Activated CD4-positive, alpha-beta T cell treated with anti-CD3 and anti-CD28 coated beads, Interleukin-2, amount 10 ng/mL, durations not matched to agents 7 days and 5 days (primary cell): ENCODE measurements at regions not wholly inside any gene's neighbourhood (a gene's known extent, or its start where the extent isn't known, plus 50 kb on each side); places are given as distances from the start of the nearest gene placed in this dataset.

Experiments used
- CTCF ChIA-PET: fragments of 350-600 bp; sonication (Branson Sonifier 250); formaldehyde crosslinking; loops from one replicate; lab custom pipeline; 2021; ENCODE audit warnings: antibody characterized with exemption; lab: Charles Lee
- POLR2A ChIA-PET: fragments of 350-600 bp; sonication (Branson Sonifier 250); formaldehyde crosslinking; loops from one replicate; lab custom pipeline; 2021; ENCODE audit warnings: antibody characterized with exemption; lab: Charles Lee
- DNase-seq: peaks from one replicate; pipeline ENCODE4 v3.0.0-alpha.2; 2020
- H3K27ac Mint-ChIP-seq: one replicate; pipeline ENCODE4 v1.8.0; 2021; ENCODE audit warnings: mild to moderate bottlenecking, moderate library complexity, mixed read lengths
- H3K27me3 Mint-ChIP-seq: one replicate; pipeline ENCODE4 v1.8.0; 2021; ENCODE audit warnings: mixed read lengths
- H3K36me3 Mint-ChIP-seq: one replicate; pipeline ENCODE4 v1.8.0; 2021; ENCODE audit warnings: low read depth, mixed read lengths
- H3K4me1 Mint-ChIP-seq: one replicate; pipeline ENCODE4 v1.8.0; 2021; ENCODE audit warnings: mixed read lengths
- H3K4me3 Mint-ChIP-seq: one replicate; pipeline ENCODE4 v1.8.0; 2021; ENCODE audit warnings: mild to moderate bottlenecking, moderate library complexity, mixed read lengths
- H3K9me3 Mint-ChIP-seq: one replicate; pipeline ENCODE4 v1.8.0; 2021; ENCODE audit warnings: mixed read lengths

DNA sequence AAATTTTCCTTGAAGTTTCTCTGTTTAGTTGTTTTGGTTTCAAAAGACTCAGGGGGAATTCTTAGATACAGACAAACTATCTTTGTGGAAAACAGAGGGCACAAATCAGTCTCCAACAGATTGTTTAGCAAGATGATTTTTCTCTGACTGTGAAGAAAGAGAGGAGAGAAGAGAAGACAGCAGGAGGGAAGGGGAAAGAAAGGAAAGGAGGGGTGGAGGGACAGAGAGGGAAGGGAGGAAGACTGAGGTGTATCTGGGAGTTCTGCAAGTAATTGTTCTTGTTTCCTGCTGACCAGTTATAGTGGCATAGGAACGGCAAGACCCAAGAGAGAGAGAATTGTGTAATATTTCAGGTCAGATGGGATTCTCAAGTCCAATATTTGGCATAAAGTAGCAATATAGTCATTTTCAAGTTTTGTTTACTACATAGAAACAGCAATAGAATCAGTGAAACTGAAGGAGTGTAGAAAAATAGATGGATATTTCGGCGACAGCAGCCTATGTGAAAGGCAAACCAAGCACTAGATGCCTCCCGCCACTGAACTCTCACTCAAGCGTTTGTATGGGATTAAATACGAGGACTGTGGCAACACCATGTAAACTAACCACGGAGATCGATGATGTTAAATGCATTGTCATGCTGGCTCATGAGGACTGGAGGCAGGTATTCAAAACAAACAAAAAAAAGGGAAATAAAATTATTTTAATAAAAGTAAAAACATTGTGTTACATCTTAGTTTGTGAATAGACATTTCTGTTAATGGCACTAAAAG lies 342.5 kb downstream of the SLC16A7 start:
- DNase-seq: no peak
- Mint-ChIP-seq H3K27ac (no peak overlapping the region), H3K4me3 (no peak overlapping the region), H3K27me3 (no peaks in the 10 kb centered on the region), H3K9me3 (no peaks in the 10 kb centered on the region), H3K36me3 (no peaks in the 10 kb centered on the region), H3K4me1 (no peaks in the 10 kb centered on the region)
- ChIA-PET CTCF (no interaction called here), POLR2A (no interaction called here)

DNA sequence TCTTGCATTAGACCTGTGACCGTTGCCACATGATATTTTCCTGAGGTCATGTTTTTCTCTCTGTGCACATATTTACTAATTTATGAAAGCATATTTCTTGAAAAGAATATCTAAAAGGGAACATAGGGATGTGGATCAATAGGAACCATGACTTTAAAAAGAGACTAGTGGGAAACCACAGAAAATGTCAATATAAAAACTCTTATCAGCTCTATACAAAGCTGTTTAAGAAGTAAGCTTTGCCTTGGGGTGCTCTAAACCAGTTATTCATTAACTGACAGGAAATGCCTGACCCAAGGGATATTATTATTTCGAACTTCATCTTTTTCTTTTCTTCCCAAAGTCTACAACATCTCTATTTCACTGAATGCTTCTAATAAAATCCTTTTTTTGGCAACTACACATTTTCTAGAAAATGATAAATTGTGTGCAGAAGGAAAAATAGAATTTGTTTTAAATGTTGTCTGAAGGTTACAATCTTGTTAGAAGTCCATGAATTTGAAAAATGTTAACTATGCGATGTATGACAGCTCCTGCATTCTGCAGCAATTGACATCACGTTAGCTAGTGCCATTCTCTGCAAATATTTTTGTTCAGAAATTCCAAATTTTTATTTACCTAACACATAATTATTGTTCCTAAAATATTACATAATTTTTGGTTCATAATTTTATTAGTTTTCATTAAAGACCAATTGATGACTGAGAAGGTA lies 345.0 kb downstream of the SLC16A7 start:
- no peaks in the 10 kb centered on the region for H3K4me1 Mint-ChIP-seq
- H3K4me3 Mint-ChIP-seq: no peak overlapping the region
- H3K27me3 Mint-ChIP-seq: no peaks in the 10 kb centered on the region
- DNase-seq: no peak
- ChIA-PET CTCF (no interaction called here), POLR2A (no interaction called here)
- no peaks in the 10 kb centered on the region for H3K9me3 Mint-ChIP-seq
- H3K36me3 Mint-ChIP-seq: no peaks in the 10 kb centered on the region
- no peak overlapping the region for H3K27ac Mint-ChIP-seq

DNA sequence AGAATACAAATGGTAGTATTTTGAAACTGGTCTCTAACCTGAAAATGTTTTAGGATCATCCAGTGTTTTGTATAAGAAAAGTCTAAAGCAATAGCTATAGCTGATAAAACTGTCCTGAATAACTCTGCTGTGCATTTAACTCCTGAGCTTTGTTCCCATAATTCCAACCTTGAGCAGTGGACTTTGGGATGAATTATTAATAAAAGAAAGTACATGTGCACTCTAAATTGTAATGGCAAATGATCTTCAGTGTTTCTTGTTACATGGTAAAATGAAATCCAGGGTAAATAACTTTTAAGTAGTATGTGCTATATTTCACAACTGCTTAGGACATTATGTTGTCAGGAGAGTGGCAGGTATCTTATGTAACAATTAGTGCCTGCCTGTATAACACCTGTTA lies 345.6 kb downstream of the SLC16A7 start:
- POLR2A ChIA-PET: no interaction called here
- CTCF ChIA-PET: no interaction called here
- H3K4me3 Mint-ChIP-seq: no peak overlapping the region
- H3K27ac Mint-ChIP-seq: no peak overlapping the region
- no peaks in the 10 kb centered on the region for H3K36me3 Mint-ChIP-seq
- H3K4me1 Mint-ChIP-seq: no peaks in the 10 kb centered on the region
- no peak for DNase-seq
- no peaks in the 10 kb centered on the region for H3K27me3 Mint-ChIP-seq
- no peaks in the 10 kb centered on the region for H3K9me3 Mint-ChIP-seq

DNA sequence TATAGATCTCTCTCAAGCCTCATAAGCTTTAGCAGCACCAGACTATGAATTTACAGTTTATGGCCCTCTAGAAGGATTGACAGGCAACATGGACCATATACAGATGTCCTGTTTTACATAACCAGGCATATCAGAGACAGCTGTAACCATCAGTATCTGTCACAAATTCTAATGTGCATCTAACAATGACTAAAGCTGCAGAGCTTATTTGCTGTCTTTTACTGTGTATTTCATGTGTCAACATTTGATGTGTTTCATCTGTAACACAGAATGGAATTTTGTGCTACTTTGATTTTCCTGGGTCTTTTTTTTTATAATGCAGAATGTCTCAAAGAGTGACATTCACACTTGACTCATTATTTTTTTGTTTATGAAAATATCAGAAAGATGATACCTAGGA lies 348.3 kb downstream of the SLC16A7 start:
- no peak overlapping the region for H3K27ac Mint-ChIP-seq
- no peaks in the 10 kb centered on the region for H3K9me3 Mint-ChIP-seq
- H3K36me3 Mint-ChIP-seq: no peaks in the 10 kb centered on the region
- POLR2A ChIA-PET: no interaction called here
- CTCF ChIA-PET: no interaction called here
- no peaks in the 10 kb centered on the region for H3K27me3 Mint-ChIP-seq
- no peak for DNase-seq
- H3K4me3 Mint-ChIP-seq: no peak overlapping the region
- H3K4me1 Mint-ChIP-seq: no peaks in the 10 kb centered on the region

DNA sequence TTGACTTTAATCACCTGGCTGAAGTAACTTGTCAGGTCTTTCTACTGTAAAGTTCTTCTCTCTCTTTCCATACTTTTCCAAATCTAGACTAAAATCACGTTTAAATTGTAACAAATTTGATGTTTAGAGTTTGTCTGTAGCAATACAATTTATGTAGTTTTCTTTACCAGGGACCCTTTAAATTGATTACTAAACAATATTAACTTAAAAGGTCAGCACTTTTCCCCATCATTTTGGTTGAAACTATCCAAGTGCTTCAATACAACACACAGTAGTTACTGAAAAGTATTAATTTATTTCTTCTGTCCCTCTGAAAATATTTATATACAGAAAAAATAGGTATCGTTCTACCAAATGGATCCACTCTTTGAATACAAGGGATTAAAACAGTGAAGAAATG lies 350.8 kb downstream of the SLC16A7 start:
- POLR2A ChIA-PET: no interaction called here

DNA sequence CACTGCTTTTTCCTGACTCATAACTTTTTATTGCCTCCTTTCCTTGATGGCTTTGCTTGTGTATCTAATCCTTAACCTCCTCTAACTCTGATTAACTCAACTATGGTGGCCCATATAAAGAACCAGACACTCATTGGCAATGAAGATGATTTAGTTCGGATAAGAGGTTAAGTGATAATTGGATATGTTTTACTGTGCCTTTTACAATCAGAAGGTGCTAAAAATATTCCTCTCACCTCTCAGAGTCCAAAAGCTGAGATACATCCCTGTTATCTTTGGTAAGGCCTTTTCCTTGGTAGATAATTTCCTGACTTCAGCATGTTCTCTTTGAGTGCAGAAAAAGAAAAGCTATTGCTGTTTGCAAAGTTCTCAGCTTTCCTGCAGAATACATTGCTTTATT lies 367.7 kb downstream of the SLC16A7 start:
- ChIA-PET CTCF (no interaction called here), POLR2A (no interaction called here)
- Mint-ChIP-seq H3K4me3 (no peak overlapping the region), H3K27ac (no peak overlapping the region), H3K36me3 (no peaks in the 10 kb centered on the region), H3K27me3 (no peaks in the 10 kb centered on the region), H3K4me1 (no peaks in the 10 kb centered on the region), H3K9me3 (no peaks in the 10 kb centered on the region)
- no peak for DNase-seq

More for the DNA sequence above, 350.8 kb downstream of the SLC16A7 start:
- no peak overlapping the region for H3K4me3 Mint-ChIP-seq
- DNase-seq: no peak
- H3K27me3 Mint-ChIP-seq: no peaks in the 10 kb centered on the region
- no peaks in the 10 kb centered on the region for H3K4me1 Mint-ChIP-seq
- H3K27ac Mint-ChIP-seq: no peak overlapping the region
- H3K36me3 Mint-ChIP-seq: no peaks in the 10 kb centered on the region
- no peaks in the 10 kb centered on the region for H3K9me3 Mint-ChIP-seq
- CTCF ChIA-PET: no interaction called here

DNA sequence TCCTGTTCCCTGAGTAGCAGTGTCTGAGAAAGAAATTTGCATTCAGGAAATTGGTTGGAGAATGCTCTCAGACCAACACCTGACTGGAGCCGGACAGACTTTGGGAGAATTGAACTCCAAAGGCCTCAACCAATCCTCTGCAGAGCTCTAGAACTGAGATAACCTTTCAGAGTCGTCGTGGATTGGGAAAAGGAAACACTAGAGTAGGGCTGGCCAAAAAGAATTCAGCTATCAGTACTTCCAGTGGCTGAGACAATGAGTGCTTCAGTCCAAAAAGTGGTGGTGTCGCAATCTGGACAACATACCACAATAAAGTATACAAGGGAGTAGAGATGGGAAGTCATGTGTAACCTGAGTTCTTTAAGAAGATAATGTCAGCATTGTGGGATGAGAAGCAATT lies 377.1 kb downstream of the SLC16A7 start:
- POLR2A ChIA-PET: no interaction called here
- DNase-seq: no peak
- Mint-ChIP-seq H3K4me3 (no peak overlapping the region), H3K4me1 (no peaks in the 10 kb centered on the region), H3K36me3 (no peaks in the 10 kb centered on the region), H3K27me3 (no peaks in the 10 kb centered on the region), H3K9me3 (no peaks in the 10 kb centered on the region), H3K27ac (no peak overlapping the region)
- CTCF ChIA-PET: no interaction called here

DNA sequence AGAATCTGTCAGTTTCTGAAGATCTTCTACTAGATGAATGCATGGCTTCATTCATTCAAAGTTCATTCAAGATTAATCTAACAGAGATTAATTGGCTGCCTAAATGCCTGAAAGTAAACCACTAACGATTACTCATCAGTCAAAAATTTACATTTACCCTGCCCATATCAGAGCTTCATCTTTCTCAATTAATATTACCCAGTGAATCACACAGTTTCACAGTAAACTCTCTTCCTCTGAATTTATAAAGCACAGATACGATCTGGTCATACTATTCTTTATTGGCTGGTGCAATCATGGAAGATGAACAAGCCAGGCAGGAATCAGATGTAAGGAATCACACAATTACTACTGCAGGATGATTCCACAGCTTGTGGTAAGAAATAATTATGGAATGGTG lies 377.7 kb downstream of the SLC16A7 start:
- ChIA-PET CTCF (no interaction called here), POLR2A (no interaction called here)
- no peak overlapping the region for H3K27ac Mint-ChIP-seq
- no peaks in the 10 kb centered on the region for H3K4me1 Mint-ChIP-seq
- no peaks in the 10 kb centered on the region for H3K9me3 Mint-ChIP-seq
- no peak for DNase-seq
- no peaks in the 10 kb centered on the region for H3K27me3 Mint-ChIP-seq
- no peak overlapping the region for H3K4me3 Mint-ChIP-seq
- H3K36me3 Mint-ChIP-seq: no peaks in the 10 kb centered on the region

DNA sequence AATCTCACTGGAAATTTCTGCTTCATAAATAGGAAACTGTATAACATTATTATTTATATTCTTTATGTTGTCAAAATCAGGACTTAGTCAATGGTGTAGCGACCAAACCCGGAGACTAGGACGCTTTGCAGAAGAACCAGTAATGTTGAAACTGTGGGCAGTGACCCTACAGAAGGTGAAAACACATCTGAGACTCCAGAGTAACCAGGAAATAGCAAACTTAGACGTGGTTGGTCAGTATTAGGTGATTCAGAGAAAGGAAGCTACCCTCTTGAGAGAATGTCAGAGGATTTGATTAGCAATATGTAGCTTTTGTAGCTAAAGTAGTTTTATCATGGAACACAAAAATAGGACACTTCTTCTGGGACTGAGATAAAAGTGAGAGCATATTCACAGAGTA lies 381.9 kb downstream of the SLC16A7 start:
- DNase-seq: no peak
- Mint-ChIP-seq H3K36me3 (no peaks in the 10 kb centered on the region), H3K9me3 (no peaks in the 10 kb centered on the region), H3K4me1 (no peaks in the 10 kb centered on the region), H3K27me3 (no peaks in the 10 kb centered on the region), H3K27ac (no peak overlapping the region), H3K4me3 (no peak overlapping the region)
- ChIA-PET POLR2A (no interaction called here), CTCF (no interaction called here)

DNA sequence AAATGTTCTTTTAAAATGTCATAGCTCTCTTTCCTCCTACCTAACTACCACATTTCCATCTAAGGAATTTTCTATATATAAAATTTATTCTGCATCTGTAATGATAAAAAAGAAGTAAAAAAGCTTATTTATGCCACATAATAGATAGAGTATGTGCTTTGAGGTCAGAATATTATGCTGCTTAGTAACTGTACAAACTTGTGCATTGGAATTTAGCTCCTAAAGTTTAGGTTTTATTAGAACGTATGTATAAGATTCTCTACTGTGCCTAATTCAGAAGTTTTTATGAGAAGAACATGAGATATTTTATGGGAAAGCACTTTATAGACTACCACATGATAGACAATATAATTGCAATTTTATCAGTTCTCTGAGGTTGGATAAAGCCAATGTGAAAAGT lies 384.6 kb downstream of the SLC16A7 start:
- no peak for DNase-seq
- Mint-ChIP-seq H3K36me3 (no peaks in the 10 kb centered on the region), H3K27me3 (no peaks in the 10 kb centered on the region), H3K4me3 (no peak overlapping the region), H3K4me1 (no peaks in the 10 kb centered on the region), H3K27ac (no peak overlapping the region), H3K9me3 (no peaks in the 10 kb centered on the region)
- ChIA-PET CTCF (no interaction called here), POLR2A (no interaction called here)

DNA sequence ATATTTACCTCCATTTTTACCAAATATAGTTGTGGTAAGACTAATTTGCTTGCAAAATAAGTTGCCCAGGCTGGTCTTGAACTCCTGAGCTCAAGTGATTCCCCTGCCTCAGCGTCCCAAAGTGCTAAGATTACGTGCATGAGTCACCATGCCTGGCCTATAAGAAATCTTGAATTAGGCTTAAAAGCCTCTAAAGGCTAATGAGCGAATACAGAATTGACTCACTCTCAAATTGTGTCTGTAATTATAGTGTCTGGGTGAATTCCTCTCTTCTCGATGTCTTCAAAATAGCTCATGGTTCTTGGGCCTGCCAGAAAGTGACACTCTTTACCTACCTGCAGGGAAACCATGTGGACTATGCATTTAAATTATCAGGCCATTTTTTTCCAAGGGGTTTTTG lies 403.5 kb downstream of the SLC16A7 start:
- POLR2A ChIA-PET: no interaction called here
- Mint-ChIP-seq H3K27me3 (no peaks in the 10 kb centered on the region), H3K27ac (no peak overlapping the region), H3K9me3 (no peaks in the 10 kb centered on the region), H3K36me3 (no peaks in the 10 kb centered on the region), H3K4me3 (no peak overlapping the region), H3K4me1 (no peaks in the 10 kb centered on the region)
- CTCF ChIA-PET: no interaction called here
- DNase-seq: no peak

DNA sequence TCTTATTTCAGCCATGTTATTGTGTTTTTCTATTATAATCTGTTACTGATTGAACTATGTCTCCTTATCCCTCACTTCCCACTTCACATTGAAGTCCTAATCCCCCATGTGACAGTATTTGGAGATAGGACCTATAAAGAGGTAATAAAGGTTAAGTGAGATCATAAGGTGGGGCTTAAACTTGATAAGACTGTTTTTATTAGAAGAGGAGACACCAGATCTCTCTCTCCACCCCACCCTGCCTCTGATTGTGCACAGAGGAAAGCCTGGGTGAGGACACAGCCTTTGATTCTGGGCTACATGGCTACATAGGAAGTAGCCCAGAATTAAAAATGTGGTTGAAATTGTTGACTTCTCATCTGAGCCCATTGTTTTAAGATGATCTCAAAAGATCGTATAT lies 414.7 kb downstream of the SLC16A7 start:
- H3K27me3 Mint-ChIP-seq: no peaks in the 10 kb centered on the region
- ChIA-PET POLR2A (no interaction called here), CTCF (no interaction called here)
- H3K4me3 Mint-ChIP-seq: no peak overlapping the region
- no peak overlapping the region for H3K27ac Mint-ChIP-seq
- DNase-seq: no peak
- no peaks in the 10 kb centered on the region for H3K9me3 Mint-ChIP-seq
- no peaks in the 10 kb centered on the region for H3K4me1 Mint-ChIP-seq
- no peaks in the 10 kb centered on the region for H3K36me3 Mint-ChIP-seq

DNA sequence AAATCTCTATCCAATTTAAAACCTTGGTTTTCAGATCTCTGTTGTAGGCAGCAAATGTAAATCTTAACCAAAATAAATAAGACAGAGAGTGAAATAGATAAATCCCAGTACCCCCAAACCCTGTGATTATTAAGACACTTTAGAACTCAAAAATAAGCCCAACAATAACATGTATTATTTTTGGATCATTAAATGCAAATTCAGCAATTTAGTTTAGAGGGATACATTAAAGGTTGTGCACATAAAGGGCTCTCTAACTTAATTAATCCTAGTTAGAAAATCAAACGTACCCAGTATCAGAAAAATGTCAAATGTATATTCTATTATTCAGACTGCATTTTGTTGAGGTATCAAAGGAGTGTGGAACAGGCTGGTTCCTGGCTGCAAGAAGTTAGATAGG lies 416.8 kb downstream of the SLC16A7 start:
- no peak overlapping the region for H3K27ac Mint-ChIP-seq
- no peaks in the 10 kb centered on the region for H3K9me3 Mint-ChIP-seq
- no peak for DNase-seq
- H3K4me1 Mint-ChIP-seq: no peaks in the 10 kb centered on the region
- no peaks in the 10 kb centered on the region for H3K27me3 Mint-ChIP-seq
- ChIA-PET POLR2A (no interaction called here), CTCF (no interaction called here)
- no peak overlapping the region for H3K4me3 Mint-ChIP-seq
- no peaks in the 10 kb centered on the region for H3K36me3 Mint-ChIP-seq

DNA sequence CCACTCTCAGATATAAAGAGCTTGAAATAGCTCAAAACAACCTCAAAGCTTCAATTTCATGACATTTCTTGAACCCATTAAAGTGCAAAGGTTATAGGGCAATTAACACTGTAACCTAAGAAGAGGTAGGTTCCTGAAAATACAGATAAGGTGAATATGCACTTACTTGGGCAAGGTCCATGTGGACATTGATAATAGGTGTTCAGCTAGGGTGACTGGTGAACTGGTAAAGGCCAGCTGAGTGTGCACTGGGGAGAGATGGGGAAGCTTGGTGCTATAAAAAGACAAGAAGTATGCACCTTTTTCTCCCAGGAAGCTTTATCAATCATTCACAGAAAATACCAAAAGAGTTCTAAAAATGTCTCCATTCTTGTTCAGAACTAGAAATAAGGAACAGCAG lies 418.6 kb downstream of the SLC16A7 start:
- no peak for DNase-seq
- CTCF ChIA-PET: no interaction called here
- Mint-ChIP-seq H3K27ac (no peak overlapping the region), H3K36me3 (no peaks in the 10 kb centered on the region), H3K9me3 (no peaks in the 10 kb centered on the region), H3K4me3 (no peak overlapping the region), H3K27me3 (no peaks in the 10 kb centered on the region), H3K4me1 (no peaks in the 10 kb centered on the region)
- POLR2A ChIA-PET: no interaction called here
